Neural progenitor cell (in vitro differentiated cells): ENCODE measurements at regions not wholly inside any gene's neighbourhood (a gene's known extent, or its start where the extent isn't known, plus 50 kb on each side); places are given as distances from the start of the nearest gene placed in this dataset.

ENCODE experiments used
- DNase-seq: peaks from one replicate; pipeline ENCODE4 v3.0.0-alpha.2; 2016; ENCODE audit warnings: low spot score
- H2AFZ ChIP-seq: fragments of 200-600 bp; sonication (generic); replicated peaks from 2 replicates; pipeline ENCODE4 v1.6.1; 2016; ENCODE audit warnings: antibody characterized with exemption
- H3F3A ChIP-seq: fragments of 200-600 bp; sonication (generic); 2 replicates; pipeline ENCODE4 v1.6.1; 2016; ENCODE audit warnings: antibody characterized with exemption, low read depth
- H3K27ac ChIP-seq: fragments of 200-600 bp; sonication (generic); 2 replicates; pipeline ENCODE4 v1.5.1; 2016; ENCODE audit warnings: mild to moderate bottlenecking
- H3K27me3 ChIP-seq: fragments of 200-600 bp; sonication (generic); 2 replicates; pipeline ENCODE4 v1.6.1; 2016; ENCODE audit warnings: mild to moderate bottlenecking, moderate library complexity
- H3K36me3 ChIP-seq: fragments of 200-600 bp; sonication (generic); 2 replicates; pipeline ENCODE4 v1.5.1; 2016
- H3K4me1 ChIP-seq: fragments of 200-600 bp; sonication (generic); 2 replicates; pipeline ENCODE4 v1.6.1; 2016; ENCODE audit warnings: mixed run types
- H3K4me2 ChIP-seq: fragments of 200-600 bp; sonication (generic); 2 replicates; pipeline ENCODE4 v1.6.1; 2016
- H3K4me3 ChIP-seq: fragments of 200-600 bp; sonication (generic); 2 replicates; pipeline ENCODE4 v1.5.1; 2016
- H3K79me2 ChIP-seq: fragments of 200-600 bp; sonication (generic); 2 replicates; pipeline ENCODE4 v1.6.1; 2016; ENCODE audit warnings: low read depth
- H3K9ac ChIP-seq: fragments of 200-600 bp; sonication (generic); 2 replicates; pipeline ENCODE4 v1.6.1; 2016
- H3K9me3 ChIP-seq: fragments of 200-600 bp; sonication (generic); 2 replicates; pipeline ENCODE4 v1.5.1; 2016; ENCODE audit warnings: low read depth
- H4K20me1 ChIP-seq: fragments of 200-600 bp; sonication (generic); 2 replicates; pipeline ENCODE4 v1.6.1; 2016; ENCODE audit warnings: low read depth
- H3K27ac Mint-ChIP-seq: 3 replicates; pipeline ENCODE4 v1.8.0; 2021; ENCODE audit warnings: mixed read lengths
- H3K27me3 Mint-ChIP-seq: 2 replicates; pipeline ENCODE4 v1.8.0; 2022; ENCODE audit warnings: low read depth, mild to moderate bottlenecking, inconsistent platforms, moderate library complexity, mixed read lengths; ENCODE audit not compliant: insufficient read depth
- H3K36me3 Mint-ChIP-seq: 3 replicates; pipeline ENCODE4 v1.8.0; 2021; ENCODE audit warnings: mixed read lengths
- H3K4me1 Mint-ChIP-seq: 3 replicates; pipeline ENCODE4 v1.8.0; 2021; ENCODE audit warnings: mixed read lengths
- H3K4me3 Mint-ChIP-seq: 3 replicates; pipeline ENCODE4 v1.8.0; 2021; ENCODE audit warnings: mild to moderate bottlenecking, moderate library complexity, mixed read lengths
- H3K9me3 Mint-ChIP-seq: 3 replicates; pipeline ENCODE4 v1.8.0; 2020; ENCODE audit warnings: mixed read lengths
- CTCF ChIP-seq: fragments of 200-600 bp; sonication (generic); IDR thresholded peaks from 2 replicates; pipeline ENCODE4 v1.5.1; 2017; ENCODE audit warnings: antibody characterized with exemption, mild to moderate bottlenecking
- EZH2 ChIP-seq: fragments of 200-600 bp; sonication (generic); IDR thresholded peaks from 2 replicates; pipeline ENCODE4 v1.6.1; 2017; ENCODE audit warnings: antibody characterized with exemption, mild to moderate bottlenecking, moderate library complexity
- EZH2phosphoT487 ChIP-seq: fragments of 200-600 bp; sonication (generic); IDR thresholded peaks from 2 replicates; pipeline ENCODE4 v1.6.1; 2017; ENCODE audit warnings: antibody characterized with exemption

- no peaks in the 10 kb centered on the region for H3K9me3 ChIP-seq
- H3K36me3 ChIP-seq = no peaks in the 10 kb centered on the region
- no peak overlapping the region for H3K4me3 ChIP-seq
- no peaks in the 10 kb centered on the region for H4K20me1 ChIP-seq
- H3K27ac Mint-ChIP-seq = no peak overlapping the region
- H3K4me2 ChIP-seq = no peak overlapping the region
- DNase-seq = no peak
- H3K4me3 Mint-ChIP-seq = no peak overlapping the region
- no peaks in the 10 kb centered on the region for H3K9me3 Mint-ChIP-seq
- no peak overlapping the region for H2AFZ ChIP-seq
- no peaks in the 10 kb centered on the region for H3K27me3 ChIP-seq
- no peaks in the 10 kb centered on the region for H3K4me1 ChIP-seq
- TF ChIP-seq EZH2 = no peak
- no peak for TF ChIP-seq CTCF
- no peak for TF ChIP-seq EZH2phosphoT487
- no peaks in the 10 kb centered on the region for H3K4me1 Mint-ChIP-seq
- H3F3A ChIP-seq = no peaks in the 10 kb centered on the region
- H3K9ac ChIP-seq = no peak overlapping the region
- no peaks in the 10 kb centered on the region for H3K27me3 Mint-ChIP-seq
- H3K27ac ChIP-seq = no peak overlapping the region
- H3K79me2 ChIP-seq = no peaks in the 10 kb centered on the region
- no peaks in the 10 kb centered on the region for H3K36me3 Mint-ChIP-seq
Observed at GRCh38 chr12:93205361-93205760, 172.4 kb upstream of the NUDT4 start.

GRCh38 chr12:93208011-93208410 is 169.7 kb upstream of the NUDT4 start:
- Histone ChIP-seq H3K4me3 (no peak overlapping the region), H3F3A (no peaks in the 10 kb centered on the region), H3K27ac (no peak overlapping the region), H3K9me3 (no peaks in the 10 kb centered on the region), H4K20me1 (no peaks in the 10 kb centered on the region), H3K27me3 (no peaks in the 10 kb centered on the region), H3K36me3 (no peaks in the 10 kb centered on the region), H3K79me2 (no peaks in the 10 kb centered on the region), H2AFZ (no peak overlapping the region), H3K4me2 (no peak overlapping the region), H3K9ac (no peak overlapping the region), H3K4me1 (no peaks in the 10 kb centered on the region)
- TF ChIP-seq EZH2 (no peak), EZH2phosphoT487 (no peak), CTCF (no peak)
- H3K27ac Mint-ChIP-seq = no peak overlapping the region
- H3K4me1 Mint-ChIP-seq = no peaks in the 10 kb centered on the region
- no peak for DNase-seq
- H3K36me3 Mint-ChIP-seq = no peaks in the 10 kb centered on the region
- no peaks in the 10 kb centered on the region for H3K9me3 Mint-ChIP-seq
- H3K4me3 Mint-ChIP-seq = no peak overlapping the region
- no peaks in the 10 kb centered on the region for H3K27me3 Mint-ChIP-seq

- H3K36me3 ChIP-seq = no peaks in the 10 kb centered on the region
Observed at GRCh38 chr12:93214523-93215289, 163.0 kb upstream of the NUDT4 start.

More at GRCh38 chr12:93214523-93215289, 163.0 kb upstream of the NUDT4 start:
- H3K4me3 ChIP-seq = no peak overlapping the region
- H3K4me2 ChIP-seq = no peak overlapping the region
- no peak for TF ChIP-seq EZH2phosphoT487
- TF ChIP-seq CTCF = no peak
- no peak for TF ChIP-seq EZH2
- no peak for DNase-seq
- H4K20me1 ChIP-seq = no peaks in the 10 kb centered on the region
- H3K79me2 ChIP-seq = no peaks in the 10 kb centered on the region
- no peaks in the 10 kb centered on the region for H3K27me3 ChIP-seq
- H3K4me1 Mint-ChIP-seq = no peaks in the 10 kb centered on the region
- no peak overlapping the region for H2AFZ ChIP-seq
- H3K9me3 Mint-ChIP-seq = peaks cover 2% of the 10 kb centered on the region
- no peaks in the 10 kb centered on the region for H3K4me1 ChIP-seq
- H3F3A ChIP-seq = no peaks in the 10 kb centered on the region
- no peak overlapping the region for H3K27ac Mint-ChIP-seq
- H3K27me3 Mint-ChIP-seq = peaks cover 5% of the 10 kb centered on the region
- H3K9me3 ChIP-seq = no peaks in the 10 kb centered on the region
- H3K36me3 Mint-ChIP-seq = no peaks in the 10 kb centered on the region
- no peak overlapping the region for H3K4me3 Mint-ChIP-seq
- no peak overlapping the region for H3K9ac ChIP-seq
- no peak overlapping the region for H3K27ac ChIP-seq
